ENCODE measurements at regions not wholly inside any gene's neighbourhood (a gene's known extent, or its start where the extent isn't known, plus 50 kb on each side); places are given as distances from the start of the nearest gene placed in this dataset.

DNA sequence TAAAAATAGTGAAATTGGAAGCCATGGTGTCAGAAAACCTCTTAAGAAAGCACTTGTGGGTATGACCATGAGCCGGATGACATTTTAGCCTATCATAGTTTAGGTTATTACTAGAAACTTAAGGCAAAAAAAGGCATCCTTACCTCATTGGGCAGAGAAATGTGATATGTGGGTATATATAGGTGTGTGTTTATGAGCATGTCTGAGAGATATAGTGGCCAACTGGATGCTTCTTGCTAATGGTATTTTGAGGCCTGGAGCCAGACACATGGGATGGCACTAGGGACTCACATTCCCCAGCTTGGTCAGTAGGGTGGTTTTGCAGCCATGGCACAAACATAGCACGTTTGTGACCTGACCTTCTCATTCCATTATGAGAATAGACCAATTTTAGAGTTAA lies 295.6 kb upstream of the MEF2C start:
- TF ChIP-seq YY1 (IDR thresholded peaks at IDR 0.05; ENCODE audit: insufficient read depth, insufficient read length): no peak
- no peak for TF ChIP-seq SUZ12 (IDR thresholded peaks at IDR 0.05; ENCODE audit: extremely low read depth, insufficient read depth, insufficient read length)

Data from NT2/D1 (cell line).